ENCODE measurements at regions not wholly inside any gene's neighbourhood (a gene's known extent, or its start where the extent isn't known, plus 50 kb on each side); places are given as distances from the start of the nearest gene placed in this dataset.

DNA sequence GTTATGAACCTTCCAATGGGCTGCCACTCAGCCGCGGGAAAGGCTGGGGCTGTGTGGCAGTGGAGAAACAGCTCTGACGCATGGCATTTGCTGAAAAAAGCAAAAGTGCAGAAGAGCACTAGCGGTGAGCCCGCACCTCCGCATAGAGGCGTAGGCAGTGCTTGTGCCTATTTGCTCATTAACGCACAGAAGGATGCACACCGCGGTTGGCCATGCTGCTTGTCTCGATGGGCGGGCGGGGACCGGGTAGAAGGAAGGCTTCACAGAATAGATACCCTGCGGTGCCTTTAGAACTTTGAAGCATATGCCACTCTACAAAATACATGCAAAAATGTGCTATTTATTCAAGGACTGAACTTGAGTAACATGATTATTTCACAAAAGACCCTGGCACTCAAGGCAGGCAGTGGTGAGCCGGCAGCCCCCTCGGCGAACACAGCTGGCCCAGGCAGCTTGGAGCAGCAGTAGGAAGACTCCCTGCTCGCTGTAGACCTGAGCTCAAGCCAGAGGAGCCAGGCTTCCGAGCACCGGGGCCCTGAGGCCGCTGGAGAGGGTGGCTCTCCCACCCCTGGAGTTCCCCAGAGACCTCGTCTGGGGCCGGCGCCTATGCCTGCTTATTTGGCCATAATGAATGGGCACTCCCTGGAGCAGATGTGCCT lies 71.5 kb downstream of the SIK1 start:
- FAIRE-seq, result peak; percentile 61
- TF ChIP-seq TAF1 (IDR thresholded peaks at IDR 0.05; ENCODE audit: borderline replicate concordance, low read depth, low read length) (no peak), POLR2A (IDR thresholded peaks at IDR 0.05; ENCODE audit: low read depth, low read length) (peak; percentile 27; the same call in 1 of the 2 replicates)
- DNase-seq (ENCODE audit: insufficient read length), result no peak

DNA sequence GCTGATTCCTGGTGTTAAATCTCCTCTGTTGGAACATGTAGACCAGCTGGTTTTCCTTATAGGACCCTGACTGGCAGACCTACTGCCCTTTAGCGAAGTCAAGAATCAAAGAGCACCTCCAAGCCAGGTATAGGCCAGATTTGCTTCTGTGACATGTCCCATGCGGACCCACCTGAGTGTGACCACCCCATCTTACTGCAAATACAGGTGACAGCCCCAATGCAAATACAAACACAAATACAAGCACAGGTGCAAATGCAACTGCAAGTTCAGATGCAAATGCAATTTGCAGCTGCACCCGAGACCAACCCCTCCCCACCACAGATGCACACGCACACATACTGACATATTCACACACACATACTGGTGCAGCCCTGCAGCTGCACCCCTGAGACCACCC lies 72.3 kb downstream of the SIK1 start:
- TF ChIP-seq POLR2A (IDR thresholded peaks at IDR 0.05; ENCODE audit: low read depth, low read length), result no peak
- no peak for DNase-seq (ENCODE audit: insufficient read length)
- peak; percentile 78 for FAIRE-seq

DNA sequence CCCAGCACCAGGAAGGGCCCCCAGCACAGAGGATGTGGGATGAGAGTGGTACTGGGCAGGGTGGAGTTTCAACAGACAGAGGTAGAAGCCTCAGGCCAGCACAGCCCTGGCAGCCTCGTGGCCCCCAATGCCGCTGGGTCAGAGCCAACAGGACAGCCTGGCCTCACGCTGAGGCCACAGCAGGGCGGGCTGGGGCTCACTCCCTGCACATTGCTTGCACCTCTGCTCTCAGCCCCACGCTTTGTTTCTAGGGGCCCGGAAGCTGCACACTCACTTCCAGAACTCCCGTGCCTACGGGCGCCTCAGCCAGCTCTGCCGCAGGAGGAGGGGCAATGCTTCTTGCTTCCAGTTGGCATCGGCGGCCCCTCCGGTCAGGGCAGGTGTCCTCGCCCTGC lies 72.9 kb downstream of the SIK1 start:
- DNase-seq (ENCODE audit: insufficient read length) (no peak), FAIRE-seq (no peak)
- TF ChIP-seq TAF1 (IDR thresholded peaks at IDR 0.05; ENCODE audit: borderline replicate concordance, low read depth, low read length), result no peak
- TF ChIP-seq POLR2A (IDR thresholded peaks at IDR 0.05; ENCODE audit: low read depth, low read length), result peak; percentile 80; the same call in 1 of the 2 replicates
- TF ChIP-seq POLR2AphosphoS5 (IDR thresholded peaks at IDR 0.05; ENCODE audit: low read depth, low read length), result peak; percentile 84

DNA sequence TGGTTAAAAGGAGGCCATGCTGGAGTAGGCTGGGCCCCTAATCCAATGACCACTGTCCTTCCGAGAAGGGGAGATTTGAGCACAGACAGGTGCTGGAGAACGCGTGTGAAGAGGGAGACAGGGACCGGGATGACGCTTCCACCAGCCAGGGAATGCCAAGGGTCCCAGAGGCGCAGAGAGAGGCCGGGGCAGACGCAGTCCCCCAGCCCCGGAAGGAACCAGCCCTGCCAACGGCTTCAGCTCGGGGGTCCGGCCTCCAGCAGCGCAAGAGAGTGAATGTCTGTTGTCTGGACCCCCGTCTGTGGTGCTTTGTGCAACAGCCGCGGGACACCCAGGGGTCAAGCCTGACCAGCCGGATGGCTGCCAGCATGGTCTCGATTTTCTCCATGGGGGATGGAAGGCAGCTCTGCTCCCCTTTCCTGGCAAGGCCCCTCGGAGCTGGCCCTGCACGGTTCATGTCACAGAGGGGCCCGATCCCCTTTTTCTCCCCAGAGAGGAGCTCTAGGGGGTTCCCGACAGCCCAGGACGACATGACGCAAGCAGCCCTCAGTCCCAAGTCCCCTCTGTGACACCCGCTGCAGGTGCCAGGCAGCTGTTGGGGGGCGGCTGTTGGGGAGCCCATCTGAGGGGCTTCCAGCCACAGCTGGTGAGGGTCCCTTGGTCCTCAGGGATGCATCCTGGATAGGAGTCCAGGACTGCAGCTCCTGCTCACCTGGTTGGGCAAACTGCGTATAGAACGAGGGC lies 73.5 kb downstream of the SIK1 start:
- DNase-seq (ENCODE audit: insufficient read length) (no peak), FAIRE-seq (peak; percentile 5)
- TF ChIP-seq POLR2A (IDR thresholded peaks at IDR 0.05; ENCODE audit: low read depth, low read length) (peak; percentile 60; the same call in 1 of the 2 replicates), POLR2AphosphoS5 (IDR thresholded peaks at IDR 0.05; ENCODE audit: low read depth, low read length) (no peak; the same call in 1 of the 2 replicates)

DNA sequence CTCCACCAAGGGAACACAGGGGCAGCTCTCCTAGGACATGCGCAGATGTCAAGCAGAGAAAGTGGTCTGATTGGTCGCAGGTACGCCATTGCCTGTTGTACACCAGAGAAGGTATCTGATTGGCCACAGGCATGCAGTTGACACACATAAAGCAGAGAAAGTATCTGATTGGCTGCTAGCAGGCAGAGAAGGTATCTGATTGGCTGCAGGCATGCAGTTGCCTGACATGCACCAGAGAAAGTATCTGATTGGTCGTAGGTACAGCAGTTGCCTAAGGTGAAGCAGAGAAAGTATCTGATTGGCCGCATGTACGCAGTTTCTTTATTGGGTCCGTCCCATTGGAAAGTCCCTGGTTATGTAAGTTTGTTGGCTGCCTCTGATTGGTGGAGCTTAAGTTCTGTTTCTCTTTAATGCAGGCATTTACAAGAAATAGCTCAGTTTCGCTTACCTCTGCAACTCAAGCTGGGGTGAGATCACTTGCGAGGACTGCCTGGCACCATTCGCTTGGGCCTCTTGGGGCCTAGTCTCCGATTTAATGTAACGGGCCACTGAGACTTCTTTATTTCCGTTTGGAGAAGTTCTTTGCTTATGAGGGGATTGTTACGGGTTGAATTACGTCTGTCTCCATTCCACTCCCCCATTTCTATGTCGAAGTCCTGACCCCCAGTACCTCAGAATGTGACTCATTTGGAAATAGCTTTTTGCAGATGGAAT lies 74.2 kb downstream of the SIK1 start:
- DNase-seq (ENCODE audit: insufficient read length), result peak; percentile 57

DNA sequence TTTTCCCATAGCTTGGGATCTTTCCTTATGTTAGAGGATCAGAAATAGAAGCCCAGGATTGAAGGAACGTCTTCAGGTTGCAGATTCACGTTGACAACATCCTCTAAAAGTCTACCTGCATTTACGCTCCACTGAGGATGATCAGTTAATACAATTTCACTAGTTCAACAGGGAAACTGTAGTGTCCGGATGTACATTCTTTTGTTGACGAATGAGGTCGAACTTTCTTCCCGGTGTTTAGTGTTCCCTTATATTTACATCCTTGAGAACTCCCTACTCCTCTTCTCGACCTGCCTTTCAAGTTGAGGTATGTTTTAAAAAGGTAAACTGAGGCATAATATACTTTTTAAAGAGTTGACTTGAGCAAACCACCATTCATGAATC lies 74.8 kb downstream of the SIK1 start:
- TF ChIP-seq POLR2A (IDR thresholded peaks at IDR 0.05; ENCODE audit: low read depth, low read length), result no peak
- TF ChIP-seq POLR2AphosphoS5 (IDR thresholded peaks at IDR 0.05; ENCODE audit: low read depth, low read length), result no peak
- no peak for TF ChIP-seq TAF1 (IDR thresholded peaks at IDR 0.05; ENCODE audit: borderline replicate concordance, low read depth, low read length)
- DNase-seq (ENCODE audit: insufficient read length) (no peak), FAIRE-seq (peak; percentile 17)

More for the DNA sequence above, 74.2 kb downstream of the SIK1 start:
- peak; percentile 66 for FAIRE-seq
- peak; percentile 81 for TF ChIP-seq POLR2AphosphoS5 (IDR thresholded peaks at IDR 0.05; ENCODE audit: low read depth, low read length)
- peak; percentile 78; the same call in 1 of the 2 replicates for TF ChIP-seq TAF1 (IDR thresholded peaks at IDR 0.05; ENCODE audit: borderline replicate concordance, low read depth, low read length)
- peak; percentile 73; the same call in 1 of the 2 replicates for TF ChIP-seq POLR2A (IDR thresholded peaks at IDR 0.05; ENCODE audit: low read depth, low read length)

DNA sequence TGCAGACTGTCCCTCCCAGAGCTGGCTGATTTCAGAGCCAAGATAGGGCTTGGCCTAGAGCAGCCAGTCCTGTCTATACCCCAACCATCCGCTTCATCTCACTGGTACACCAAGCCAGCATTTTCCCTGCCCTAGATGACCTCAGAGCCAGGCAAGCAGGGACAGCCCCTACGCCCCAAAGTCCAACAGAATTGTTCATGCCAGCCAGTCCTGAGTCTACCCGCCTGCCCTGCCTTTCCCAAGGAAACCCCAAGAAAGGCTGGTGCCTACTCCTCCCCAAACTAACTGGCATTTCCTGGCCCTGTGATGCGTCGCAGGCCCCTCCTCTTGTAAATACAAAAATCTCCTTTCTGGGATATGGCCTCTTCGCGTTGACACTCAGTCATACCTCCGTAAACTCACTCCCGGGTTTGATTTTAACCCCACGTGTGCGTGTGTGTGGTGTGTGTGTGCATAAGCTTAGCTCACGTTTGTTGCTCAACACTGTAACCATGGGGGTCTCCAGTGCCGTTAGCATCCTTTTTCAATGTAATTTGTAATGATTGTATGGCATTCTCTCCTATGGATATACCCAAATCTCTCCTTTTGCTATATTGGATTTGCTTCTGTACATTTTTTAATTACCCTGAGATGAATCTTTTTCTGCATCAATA lies 75.3 kb downstream of the SIK1 start:
- TF ChIP-seq POLR2A (IDR thresholded peaks at IDR 0.05; ENCODE audit: low read depth, low read length) (no peak), POLR2AphosphoS5 (IDR thresholded peaks at IDR 0.05; ENCODE audit: low read depth, low read length) (no peak), TAF1 (IDR thresholded peaks at IDR 0.05; ENCODE audit: borderline replicate concordance, low read depth, low read length) (no peak)
- DNase-seq (ENCODE audit: insufficient read length), result no peak
- FAIRE-seq, result no peak

DNA sequence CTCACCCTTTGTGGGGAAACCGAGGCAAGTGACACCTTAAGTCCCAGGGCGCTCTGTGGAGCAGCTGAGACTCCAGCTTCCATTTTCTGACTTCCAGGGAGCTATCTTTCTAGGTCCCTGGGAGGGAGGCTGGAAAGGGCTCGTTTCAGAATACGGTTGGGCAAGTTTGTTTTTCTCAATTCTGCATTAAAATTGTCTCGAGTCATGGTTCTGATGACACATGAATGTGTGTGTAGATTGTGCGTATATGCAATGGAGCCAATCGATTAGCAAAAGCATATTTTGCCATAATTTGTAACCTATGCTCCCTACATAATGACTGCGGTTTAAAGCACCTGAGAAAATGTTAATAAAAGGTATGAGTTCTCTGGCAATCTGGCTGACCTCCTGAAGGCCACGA lies 77.3 kb downstream of the SIK1 start:
- FAIRE-seq (no peak), DNase-seq (ENCODE audit: insufficient read length) (no peak)
- TF ChIP-seq POLR2AphosphoS5 (IDR thresholded peaks at IDR 0.05; ENCODE audit: low read depth, low read length), result no peak
- no peak for TF ChIP-seq POLR2A (IDR thresholded peaks at IDR 0.05; ENCODE audit: low read depth, low read length)
- TF ChIP-seq TAF1 (IDR thresholded peaks at IDR 0.05; ENCODE audit: borderline replicate concordance, low read depth, low read length), result no peak

DNA sequence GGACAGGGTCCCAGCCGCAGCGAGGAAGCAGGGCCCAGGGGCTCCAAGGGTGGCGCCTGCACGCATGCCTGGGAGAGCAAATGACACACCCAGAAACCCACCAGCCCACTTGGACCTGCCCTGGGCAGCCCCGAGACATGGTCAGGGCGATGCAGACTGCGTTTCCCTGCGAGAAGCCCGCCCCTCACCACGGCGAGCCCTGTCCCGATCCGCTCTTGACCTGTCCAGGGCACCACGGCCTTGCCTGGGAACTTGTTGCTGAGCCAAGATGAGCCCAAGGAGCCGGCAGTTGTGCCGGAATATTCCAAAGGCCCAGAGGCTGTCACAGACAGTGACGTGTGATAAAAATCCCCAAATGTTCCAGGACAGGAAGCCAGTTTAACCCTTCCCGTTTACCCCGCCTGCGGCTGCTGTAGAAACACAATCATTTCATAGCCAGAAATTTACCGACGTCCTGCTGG lies 78.1 kb downstream of the SIK1 start:
- DNase-seq (ENCODE audit: insufficient read length), result no peak
- no peak for TF ChIP-seq POLR2AphosphoS5 (IDR thresholded peaks at IDR 0.05; ENCODE audit: low read depth, low read length)
- TF ChIP-seq TAF1 (IDR thresholded peaks at IDR 0.05; ENCODE audit: borderline replicate concordance, low read depth, low read length), result no peak
- no peak for TF ChIP-seq POLR2A (IDR thresholded peaks at IDR 0.05; ENCODE audit: low read depth, low read length)
- no peak for FAIRE-seq

DNA sequence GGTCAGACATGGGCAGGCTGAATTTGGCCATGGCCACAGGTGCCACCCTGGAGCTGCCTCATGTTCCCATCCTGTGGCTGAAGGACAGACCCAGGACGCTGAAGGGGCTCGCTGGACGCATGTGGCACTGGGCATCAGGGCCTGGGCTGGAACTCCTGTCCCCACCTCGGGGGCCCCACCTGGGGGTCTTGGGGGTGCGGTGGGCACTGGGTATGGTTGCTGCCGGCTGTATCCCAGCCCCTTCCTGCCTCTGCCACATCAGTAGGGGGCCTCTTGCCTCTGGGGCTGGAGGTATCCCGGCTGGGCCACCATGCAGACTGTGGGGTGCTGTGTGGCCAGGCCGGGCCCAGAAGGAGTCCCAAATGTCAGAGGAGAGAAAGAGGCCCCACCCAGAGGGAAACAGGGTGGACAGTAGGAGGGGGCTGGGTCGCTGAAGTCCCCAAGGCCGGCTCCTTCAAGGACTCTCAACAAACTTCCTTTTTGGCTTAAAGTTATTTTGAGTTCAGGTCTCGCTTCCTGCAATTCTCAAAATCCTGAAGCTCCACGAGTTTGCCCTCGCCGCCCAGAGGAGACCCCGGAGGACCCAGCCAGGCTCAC lies 78.7 kb downstream of the SIK1 start:
- DNase-seq (ENCODE audit: insufficient read length) (no peak), FAIRE-seq (no peak)
- no peak for TF ChIP-seq POLR2A (IDR thresholded peaks at IDR 0.05; ENCODE audit: low read depth, low read length)
- TF ChIP-seq POLR2AphosphoS5 (IDR thresholded peaks at IDR 0.05; ENCODE audit: low read depth, low read length), result no peak
- TF ChIP-seq TAF1 (IDR thresholded peaks at IDR 0.05; ENCODE audit: borderline replicate concordance, low read depth, low read length), result no peak

Measured in GM12892 (cell line).